GM12878 (cell line): ENCODE measurements at regions not wholly inside any gene's neighbourhood (a gene's known extent, or its start where the extent isn't known, plus 50 kb on each side); places are given as distances from the start of the nearest gene placed in this dataset.
A peak's percentile ranks its signal among the peaks of the same experiment; 100 is the strongest.

Experiments used
- ATAC-seq: fragments of 200-7000 bp; cut with Tn5 transposase; 3 replicates; pipeline ENCODE4 v1.9.1; 2020; ENCODE audit warnings: mild to moderate bottlenecking, moderate library complexity
- BruUV-seq: library from RNA; stranded (reverse); fragments of 400-500 nt; replicated peaks from 2 replicates; lab custom pipeline; 2021; lab: Mats Ljungman, UMichigan
- CTCF ChIA-PET: fragments of 300-600 bp; sonication (Branson Sonifier 250); formaldehyde crosslinking; extraction: SDS; loops from one replicate; lab custom pipeline; 2021; ENCODE audit warnings: inconsistent platforms; lab: Yijun Ruan, JAX
- POLR2A ChIA-PET: fragments of 350-600 bp; formaldehyde crosslinking; extraction: SDS; loops from one replicate; lab custom pipeline; 2021; ENCODE audit warnings: inconsistent platforms; lab: Charles Lee
- RAD21 ChIA-PET: fragments of 300-600 bp; sonication (Branson Sonifier 250); formaldehyde crosslinking; loops from one replicate; lab custom pipeline; 2023; ENCODE audit warnings: antibody characterized with exemption; ENCODE audit not compliant: unreplicated experiment; lab: Charles Lee
- SMC1A ChIA-PET: fragments of 300-600 bp; sonication (Branson Sonifier 250); formaldehyde crosslinking; loops from one replicate; lab custom pipeline; 2023; ENCODE audit not compliant: unreplicated experiment, uncharacterized antibody; lab: Charles Lee
- DNase-seq: peaks from one replicate; pipeline ENCODE4 v3.0.0-alpha.2; 2011; ENCODE audit warnings: low read depth, low spot score
- FAIRE-seq: peaks from 3 replicates; lab custom pipeline; 2011; peaks lifted over from hg19 to GRCh38; lab: Jason Lieb, UNC
- H2AFZ ChIP-seq: 2 replicates; pipeline ENCODE4 v1.6.0; 2011; ENCODE audit warnings: low read depth, low read length, control low read depth; ENCODE audit not compliant: control insufficient read depth
- H3K27ac ChIP-seq: 2 replicates; pipeline ENCODE4 v1.5.1; 2011; ENCODE audit warnings: control low read depth; ENCODE audit not compliant: control insufficient read depth, insufficient read depth
- H3K27me3 ChIP-seq, 2 experiments: replicated peaks in 1 of 2; 2 replicates each; pipeline versions ENCODE4 v1.6.0 to v1.6.1; 2011; ENCODE audit warnings: low read length in 1 of 2; ENCODE audit not compliant: control insufficient read depth in 2 of 2, insufficient read depth in 2 of 2
- H3K36me3 ChIP-seq, 2 experiments: 2 replicates each; pipeline ENCODE4 v1.5.1; 2011; ENCODE audit warnings: low read length in 1 of 2; ENCODE audit not compliant: control insufficient read depth in 2 of 2, insufficient read depth in 2 of 2
- H3K4me1 ChIP-seq: 2 replicates; pipeline ENCODE4 v1.6.1; 2011; ENCODE audit warnings: mild to moderate bottlenecking, low read length, moderate library complexity, mixed read lengths; ENCODE audit not compliant: control insufficient read depth, insufficient read depth
- H3K4me2 ChIP-seq: 2 replicates; pipeline ENCODE4 v1.6.0; 2011; ENCODE audit warnings: control low read depth; ENCODE audit not compliant: control insufficient read depth, insufficient read depth
- H3K4me3 ChIP-seq: fragments of 200-600 bp; sonication (generic); 2 replicates; pipeline ENCODE4 v1.5.1; 2016
- H3K79me2 ChIP-seq: 2 replicates; pipeline ENCODE4 v1.6.0; 2011; ENCODE audit warnings: low read length; ENCODE audit not compliant: control insufficient read depth, insufficient read depth
- H3K9ac ChIP-seq: 2 replicates; pipeline ENCODE4 v1.8.0; 2011; ENCODE audit warnings: low read length, control low read depth, mixed read lengths; ENCODE audit not compliant: control insufficient read depth, insufficient read depth
- H3K9me3 ChIP-seq: replicated peaks from 3 replicates; pipeline ENCODE4 v1.5.1; 2011; ENCODE audit warnings: mild to moderate bottlenecking, low read length; ENCODE audit not compliant: control insufficient read depth, insufficient read depth
- H4K20me1 ChIP-seq: 2 replicates; pipeline ENCODE4 v1.6.0; 2011; ENCODE audit not compliant: control insufficient read depth, insufficient read depth
- GATAD2B ChIP-seq: fragments of 450-650 bp; conservative IDR thresholded peaks from 2 replicates; pipeline ENCODE4 v1.6.1; 2017; ENCODE audit warnings: low read depth, mild to moderate bottlenecking, moderate library complexity
- KAT2A ChIP-seq: conservative IDR thresholded peaks from 2 replicates; pipeline ENCODE4 v1.6.1; 2011; ENCODE audit warnings: low read depth, low read length; ENCODE audit not compliant: control insufficient read depth
- MEF2A ChIP-seq: IDR thresholded peaks from 2 replicates; pipeline ENCODE4 v1.6.1; 2011; ENCODE audit warnings: low read depth, mild to moderate bottlenecking, low read length, moderate library complexity; ENCODE audit not compliant: insufficient read depth
- MYB ChIP-seq: fragments of 150-350 bp; IDR thresholded peaks from 2 replicates; pipeline ENCODE4 v1.6.1; 2014; ENCODE audit warnings: mild to moderate bottlenecking, low read depth, low read length, borderline replicate concordance
- POLR2A ChIP-seq: IDR thresholded peaks from 2 replicates; pipeline ENCODE4 v1.6.1; 2011; ENCODE audit warnings: low read depth, mild to moderate bottlenecking, low read length
- SPI1 ChIP-seq: IDR thresholded peaks from 2 replicates; pipeline ENCODE4 v1.6.1; 2011; ENCODE audit warnings: low read depth, mild to moderate bottlenecking, low read length, moderate library complexity, borderline replicate concordance; ENCODE audit not compliant: insufficient read depth
- SREBF2 ChIP-seq: IDR thresholded peaks from 2 replicates; pipeline ENCODE4 v1.6.1; 2012; ENCODE audit warnings: mild to moderate bottlenecking, low read length
- YBX1 ChIP-seq: fragments of 450-650 bp; IDR thresholded peaks from 2 replicates; pipeline ENCODE4 v1.6.1; 2016; ENCODE audit warnings: antibody characterized with exemption
- WGBS: methylation state at CpG from one replicate; pipeline ENCODE4 v1.1.6; 2016; ENCODE audit warnings: low lambda C conversion rate; ENCODE audit not compliant: insufficient replicate concordance, insufficient coverage; ENCODE audit errors: missing lambda C conversion rate; 5-methylcytosine and 5-hydroxymethylcytosine counted together
- in situ Hi-C: fragments of 300-500 bp; cut with MboI; formaldehyde crosslinking; loops from 9 replicates; pipeline ENCODE4 v1.14.3; 2018; ENCODE audit warnings: mixed read lengths
- intact Hi-C: fragments of 100-400 bp; cut with micrococcal nuclease; formaldehyde crosslinking; loops from one replicate; pipeline ENCODE4 v1.14.2; 2022; ENCODE audit not compliant: unreplicated experiment
- TF ChIP-seq, protein P1 (sequence below): IDR thresholded peaks from 2 replicates; pipeline ENCODE4 v1.6.1; 2012; ENCODE audit warnings: low read depth, low read length, improper control_type of control experiment
- TF ChIP-seq, protein P2 (sequence below), 3 experiments: IDR thresholded peaks in 2 of 3; conservative IDR thresholded peaks in 1 of 3; 2 replicates each; pipeline ENCODE4 v1.5.1; 2011; ENCODE audit warnings: low read depth in 3 of 3, low read length in 3 of 3, mild to moderate bottlenecking in 3 of 3, control low read depth in 2 of 3, moderate library complexity in 2 of 3, inconsistent platforms in 1 of 3, mixed read lengths in 1 of 3; ENCODE audit not compliant: control insufficient read depth in 2 of 3, insufficient read depth in 1 of 3; ENCODE audit errors: extremely low read depth in 1 of 3

DNA sequence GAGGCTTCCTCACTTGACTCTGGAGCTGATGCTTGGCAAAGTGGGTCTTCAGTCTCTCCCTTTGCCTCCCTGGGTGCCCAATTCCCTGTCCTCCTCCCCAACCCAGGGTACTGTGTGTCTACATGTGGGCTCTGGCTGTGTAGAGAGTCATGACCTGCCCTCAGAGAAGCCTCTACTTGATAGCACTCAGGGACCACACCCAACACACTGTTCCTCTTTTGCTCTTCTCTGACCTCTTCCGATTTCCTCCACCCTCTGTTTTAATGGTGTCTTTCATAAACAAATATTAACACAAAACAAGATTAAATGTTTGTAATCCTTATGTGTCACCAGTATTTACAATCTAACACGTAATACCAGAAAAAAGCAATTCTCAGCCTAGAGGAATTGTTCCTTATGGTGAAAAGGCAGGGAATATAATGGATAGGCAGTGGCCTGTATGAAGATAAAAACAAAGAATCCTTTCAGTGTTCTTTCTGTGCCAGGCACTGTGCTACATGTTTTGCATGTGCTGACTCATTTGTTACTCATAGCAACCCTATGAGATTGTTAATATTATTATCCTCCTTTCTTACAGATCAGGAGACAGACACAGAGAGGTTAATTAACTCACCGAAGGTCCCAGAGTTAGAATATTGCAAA lies 58.2 kb downstream of the HSD3B1 start:
- Histone ChIP-seq H3K36me3 (no peaks in the 10 kb centered on the region), H3K27ac (peak overlapping the region; percentile 47), H4K20me1 (no peaks in the 10 kb centered on the region), H3K27me3 (no peaks in the 10 kb centered on the region; a peak in 1 of 4 replicates), H3K9me3 (no peaks in the 10 kb centered on the region), H2AFZ (peak overlapping the region; percentile 34), H3K79me2 (no peaks in the 10 kb centered on the region), H3K4me1 (peaks cover 16% of the 10 kb centered on the region)
- DNase-seq (peak; percentile 9), ATAC-seq (peak; percentile 89), FAIRE-seq (no peak)
- RAD21 ChIA-PET, result no interaction called here
- in situ Hi-C loops, result no loop called here
- 2% methylated on average over 3 of the region's 3 CpGs for WGBS
- TF ChIP-seq POLR2A (0 out of 2 replicates have a peak, but pooled peaks have one; percentile 21), YBX1 (no peak), MYB (no peak), GATAD2B (no peak), SREBF2 (no peak), MEF2A (no peak), SPI1 (peak; percentile 72), KAT2A (no peak)
- TF ChIP-seq, protein P1, sequence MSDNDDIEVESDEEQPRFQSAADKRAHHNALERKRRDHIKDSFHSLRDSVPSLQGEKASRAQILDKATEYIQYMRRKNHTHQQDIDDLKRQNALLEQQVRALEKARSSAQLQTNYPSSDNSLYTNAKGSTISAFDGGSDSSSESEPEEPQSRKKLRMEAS, result no peak
- TF ChIP-seq, protein P2, sequence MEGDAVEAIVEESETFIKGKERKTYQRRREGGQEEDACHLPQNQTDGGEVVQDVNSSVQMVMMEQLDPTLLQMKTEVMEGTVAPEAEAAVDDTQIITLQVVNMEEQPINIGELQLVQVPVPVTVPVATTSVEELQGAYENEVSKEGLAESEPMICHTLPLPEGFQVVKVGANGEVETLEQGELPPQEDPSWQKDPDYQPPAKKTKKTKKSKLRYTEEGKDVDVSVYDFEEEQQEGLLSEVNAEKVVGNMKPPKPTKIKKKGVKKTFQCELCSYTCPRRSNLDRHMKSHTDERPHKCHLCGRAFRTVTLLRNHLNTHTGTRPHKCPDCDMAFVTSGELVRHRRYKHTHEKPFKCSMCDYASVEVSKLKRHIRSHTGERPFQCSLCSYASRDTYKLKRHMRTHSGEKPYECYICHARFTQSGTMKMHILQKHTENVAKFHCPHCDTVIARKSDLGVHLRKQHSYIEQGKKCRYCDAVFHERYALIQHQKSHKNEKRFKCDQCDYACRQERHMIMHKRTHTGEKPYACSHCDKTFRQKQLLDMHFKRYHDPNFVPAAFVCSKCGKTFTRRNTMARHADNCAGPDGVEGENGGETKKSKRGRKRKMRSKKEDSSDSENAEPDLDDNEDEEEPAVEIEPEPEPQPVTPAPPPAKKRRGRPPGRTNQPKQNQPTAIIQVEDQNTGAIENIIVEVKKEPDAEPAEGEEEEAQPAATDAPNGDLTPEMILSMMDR (IDR thresholded peaks at IDR 0.05 in 2 of 3, conservative IDR thresholded peaks at IDR 0.05 in 1 of 3; ENCODE audit: control insufficient read depth in 2 of 3, extremely low read depth in 1 of 3, insufficient read depth in 1 of 3, low read depth in 3 of 3, low read length in 3 of 3), result no peak
- TF ChIP-seq, all 136 proteins: peak for 2
- ChIA-PET SMC1A (no interaction called here), CTCF (no interaction called here), POLR2A (interaction anchor here (0.5 kb wide), 1 partner anchor 81 kb away, joined by 3 read pairs; no protein-coding TSS in a partner anchor)
- Histone ChIP-seq H3K4me2 (peak overlapping the region; percentile 85), H3K9ac (peak overlapping the region; percentile 4; the same call in 1 of the 2 replicates), H3K4me3 (0 out of 2 replicates have a peak overlapping the region, but pooled peaks have one; percentile 3)
- intact Hi-C loops, result no loop called here
- no TSS peak for BruUV-seq
